A673 (cell line): ENCODE measurements at regions not wholly inside any gene's neighbourhood (a gene's known extent, or its start where the extent isn't known, plus 50 kb on each side); places are given as distances from the start of the nearest gene placed in this dataset.

Experiments used
- BruUV-seq: library from RNA; stranded (reverse); fragments of 400-500 nt; replicated peaks from 2 replicates; lab custom pipeline; 2021; lab: Mats Ljungman, UMichigan
- CTCF ChIA-PET: fragments of 300-600 bp; sonication (Branson Sonifier 250); formaldehyde crosslinking; loops from one replicate; lab custom pipeline; 2022; ENCODE audit warnings: antibody characterized with exemption; lab: Charles Lee
- POLR2A ChIA-PET: fragments of 300-600 bp; sonication (Branson Sonifier 250); formaldehyde crosslinking; loops from one replicate; lab custom pipeline; 2022; ENCODE audit warnings: antibody characterized with exemption; ENCODE audit not compliant: low non-redundant PET; lab: Charles Lee
- DNase-seq: peaks from one replicate; pipeline ENCODE4 v3.0.0-alpha.2; 2015; ENCODE audit warnings: low spot score
- H3K27ac ChIP-seq: fragments of 200-600 bp; sonication (generic); 2 replicates; pipeline ENCODE4 v1.5.1; 2016; ENCODE audit warnings: mixed run types, low read depth, mild to moderate bottlenecking, mixed read lengths, antibody characterized with exemption, low read length; ENCODE audit not compliant: poor library complexity, severe bottlenecking
- H3K27me3 ChIP-seq: fragments of 200-600 bp; sonication (generic); replicated peaks from 2 replicates; pipeline ENCODE4 v1.6.1; 2017; ENCODE audit warnings: mixed run types, low read depth, mild to moderate bottlenecking, mixed read lengths, antibody characterized with exemption, low read length; ENCODE audit not compliant: insufficient read depth, poor library complexity
- H3K36me3 ChIP-seq: fragments of 200-600 bp; sonication (generic); 2 replicates; pipeline ENCODE4 v1.6.1; 2016; ENCODE audit warnings: mixed run types, mild to moderate bottlenecking, mixed read lengths, antibody characterized with exemption, low read length; ENCODE audit not compliant: insufficient read depth, poor library complexity, severe bottlenecking
- H3K4me1 ChIP-seq: fragments of 200-600 bp; sonication (generic); 2 replicates; pipeline ENCODE4 v1.6.1; 2017; ENCODE audit warnings: mixed run types, mild to moderate bottlenecking, mixed read lengths, antibody characterized with exemption, low read length; ENCODE audit not compliant: insufficient read depth, poor library complexity, severe bottlenecking
- H3K4me3 ChIP-seq: fragments of 200-600 bp; sonication (generic); 2 replicates; pipeline ENCODE4 v1.5.1; 2016; ENCODE audit warnings: low read depth, mixed run types, mild to moderate bottlenecking, mixed read lengths, low read length; ENCODE audit not compliant: poor library complexity, severe bottlenecking
- H3K9me3 ChIP-seq: fragments of 200-600 bp; sonication (generic); 2 replicates; pipeline ENCODE4 v1.6.1; 2016; ENCODE audit warnings: mixed run types, low read depth, mild to moderate bottlenecking, mixed read lengths, antibody characterized with exemption, low read length; ENCODE audit not compliant: poor library complexity, severe bottlenecking
- CTCF ChIP-seq: fragments of 300-800, 200-600 bp; sonication (generic); conservative IDR thresholded peaks from 2 replicates; pipeline ENCODE4 v1.5.1; 2017; ENCODE audit warnings: low read depth, mild to moderate bottlenecking, antibody characterized with exemption, low read length, moderate library complexity, mixed read lengths
- EZH2 ChIP-seq: fragments of 200-600 bp; sonication (generic); IDR thresholded peaks from 2 replicates; pipeline ENCODE4 v1.6.1; 2017; ENCODE audit warnings: borderline replicate concordance, low read depth, mild to moderate bottlenecking, mixed read lengths, antibody characterized with exemption, low read length; ENCODE audit not compliant: poor library complexity, severe bottlenecking
- intact Hi-C: fragments of 100-400 bp; cut with micrococcal nuclease; formaldehyde crosslinking; loops from one replicate; pipeline ENCODE4 v1.10.0; 2022; ENCODE audit not compliant: unreplicated experiment

GRCh38 chr13:109362616-109363015, 423.8 kb downstream of the IRS2 start:
- Histone ChIP-seq H3K4me1 (peaks cover 1% of the 10 kb centered on the region), H3K4me3 (no peak overlapping the region), H3K27me3 (no peaks in the 10 kb centered on the region), H3K36me3 (no peaks in the 10 kb centered on the region), H3K9me3 (no peaks in the 10 kb centered on the region), H3K27ac (no peak overlapping the region)
- no peak for DNase-seq
- ChIA-PET POLR2A (no interaction called here), CTCF (no interaction called here)
- intact Hi-C loops, result no loop called here
- BruUV-seq, result no TSS peak
- no peak for TF ChIP-seq CTCF
- no peak for TF ChIP-seq EZH2

- CTCF ChIA-PET, result no interaction called here
Observed at GRCh38 chr13:109361562-109362289, 424.7 kb downstream of the IRS2 start.

GRCh38 chr13:109357751-109358471, 428.5 kb downstream of the IRS2 start:
- Histone ChIP-seq H3K27me3 (no peaks in the 10 kb centered on the region), H3K27ac (peak overlapping the region; percentile 15), H3K36me3 (no peaks in the 10 kb centered on the region), H3K9me3 (no peaks in the 10 kb centered on the region), H3K4me3 (no peak overlapping the region), H3K4me1 (peaks cover 29% of the 10 kb centered on the region)
- no peak for TF ChIP-seq EZH2
- TF ChIP-seq CTCF, result no peak
- ChIA-PET POLR2A (no interaction called here), CTCF (no interaction called here)
- DNase-seq, result no peak
- intact Hi-C loops, result no loop called here
- BruUV-seq, result no TSS peak

More at GRCh38 chr13:109361562-109362289, 424.7 kb downstream of the IRS2 start:
- no peak for TF ChIP-seq CTCF
- no peak for TF ChIP-seq EZH2
- no peak for DNase-seq
- no peak overlapping the region for H3K27ac ChIP-seq
- intact Hi-C loops, result no loop called here
- peaks cover 10% of the 10 kb centered on the region for H3K4me1 ChIP-seq
- POLR2A ChIA-PET, result no interaction called here
- H3K27me3 ChIP-seq, result no peaks in the 10 kb centered on the region
- H3K4me3 ChIP-seq, result no peak overlapping the region
- no TSS peak for BruUV-seq
- no peaks in the 10 kb centered on the region for H3K36me3 ChIP-seq
- H3K9me3 ChIP-seq, result no peaks in the 10 kb centered on the region
